Left renal cortex interstitium (tissue), 4 donors: ENCODE measurements at regions not wholly inside any gene's neighbourhood (a gene's known extent, or its start where the extent isn't known, plus 50 kb on each side); places are given as distances from the start of the nearest gene placed in this dataset.

Experiments used
- DNase-seq, 4 donors: peaks; one replicate each; pipeline ENCODE4 v3.0.0-alpha.2; 2013; ENCODE audit warnings: low read depth in 4 of 4, low spot score in 2 of 4, missing footprints in 1 of 4

GRCh38 chr11:11081776-11082175 lies 223.9 kb upstream of the ZBED5 start:
- no peak for DNase-seq

- DNase-seq = no peak
Measured at GRCh38 chr11:11081288-11081687, 223.4 kb upstream of the ZBED5 start.

- DNase-seq = no peak
Measured at GRCh38 chr11:11078344-11079086, 220.7 kb upstream of the ZBED5 start.

- DNase-seq = no peak
Measured at GRCh38 chr11:11077898-11078297, 220.0 kb upstream of the ZBED5 start.

DNA sequence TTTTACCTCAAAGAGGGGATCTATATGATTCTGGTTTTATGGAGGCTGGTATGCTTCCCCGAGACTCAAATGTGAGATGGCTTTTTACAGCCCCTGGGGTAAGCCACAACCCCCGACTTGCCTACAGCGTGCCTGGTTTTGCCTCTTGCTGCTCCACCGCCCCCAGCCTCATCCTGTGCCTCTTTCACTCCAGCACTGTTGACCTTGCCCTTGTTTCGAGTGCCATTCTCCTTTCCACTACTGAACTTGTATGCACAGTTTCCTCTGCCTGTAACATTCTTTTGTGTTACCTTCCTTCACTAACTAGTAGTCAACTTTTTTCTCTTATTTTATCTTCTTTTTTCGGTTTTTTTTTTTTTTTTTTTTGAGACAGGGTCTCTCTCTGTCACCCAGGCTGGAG lies 219.0 kb upstream of the ZBED5 start:
- DNase-seq = no peak

DNA sequence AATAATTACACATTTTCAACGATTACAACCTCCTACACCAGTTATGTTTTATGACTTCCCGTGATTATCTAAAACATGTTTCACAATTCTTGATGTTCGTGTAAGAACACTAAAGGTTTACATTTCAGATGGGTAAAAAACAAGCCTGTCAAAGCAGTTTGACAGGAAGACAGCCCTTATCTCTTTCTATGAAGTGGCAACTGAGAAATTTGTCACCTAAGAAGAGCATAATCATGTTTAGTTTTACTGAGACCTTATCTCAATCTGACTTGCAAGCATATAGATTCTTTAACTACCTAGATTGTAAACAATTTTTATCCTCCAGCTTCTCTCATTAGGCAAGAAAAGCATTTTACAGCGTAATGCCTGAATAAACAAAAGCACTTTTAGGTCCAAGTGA lies 218.4 kb upstream of the ZBED5 start:
- DNase-seq = no peak

- no peak for DNase-seq
Measured at GRCh38 chr11:11075515-11076171, 217.8 kb upstream of the ZBED5 start.

DNA sequence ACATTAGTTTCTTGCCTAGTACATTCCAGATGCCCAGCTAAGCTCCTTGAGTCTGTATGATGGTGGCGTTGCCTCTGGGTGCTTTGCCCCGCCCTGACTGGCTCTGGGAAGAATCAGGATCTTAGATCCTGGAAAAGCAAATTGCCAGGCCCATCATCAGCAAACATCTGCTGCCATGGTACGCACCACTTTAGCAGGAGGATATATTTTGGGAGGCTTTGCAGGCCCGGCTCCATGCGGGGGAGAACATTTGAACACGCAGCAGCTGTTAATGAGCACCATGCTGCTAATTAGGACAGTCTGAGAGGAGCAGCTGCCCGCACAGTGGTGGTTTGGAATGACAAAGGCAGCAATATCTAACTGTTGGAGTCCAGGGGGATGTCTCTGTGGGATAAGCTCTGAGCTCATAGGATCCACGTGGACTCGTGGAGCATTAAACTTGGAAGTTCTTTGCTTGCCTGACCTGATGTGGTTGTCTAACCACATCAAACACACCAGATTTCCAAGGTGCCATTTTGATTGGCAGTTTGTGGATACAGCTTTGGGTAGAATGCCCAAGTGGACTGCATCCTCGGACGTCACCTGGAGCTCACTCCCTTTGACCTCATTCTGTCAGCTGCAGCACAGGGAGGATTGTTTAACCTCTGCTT lies 217.0 kb upstream of the ZBED5 start:
- no peak for DNase-seq

DNA sequence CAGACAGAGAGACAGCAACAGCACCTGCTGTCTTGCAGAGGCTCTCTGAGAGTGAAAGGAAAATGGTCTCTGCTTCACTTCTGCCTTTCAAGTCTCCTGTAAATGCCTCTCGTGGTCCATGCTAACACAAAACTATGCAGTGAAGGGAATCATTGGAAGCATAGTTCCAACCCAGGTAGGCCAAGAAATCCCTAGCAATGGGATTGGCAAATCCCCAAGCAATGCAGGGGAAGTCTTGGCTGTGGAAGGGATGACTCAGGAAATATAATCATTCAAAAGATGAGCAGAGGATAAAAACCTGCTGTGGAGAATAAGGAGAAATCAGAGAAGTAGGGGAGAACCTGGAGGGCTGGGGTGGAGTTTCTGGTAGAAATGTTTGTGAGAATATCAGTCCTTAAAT lies 216.1 kb upstream of the ZBED5 start:
- no peak for DNase-seq

DNA sequence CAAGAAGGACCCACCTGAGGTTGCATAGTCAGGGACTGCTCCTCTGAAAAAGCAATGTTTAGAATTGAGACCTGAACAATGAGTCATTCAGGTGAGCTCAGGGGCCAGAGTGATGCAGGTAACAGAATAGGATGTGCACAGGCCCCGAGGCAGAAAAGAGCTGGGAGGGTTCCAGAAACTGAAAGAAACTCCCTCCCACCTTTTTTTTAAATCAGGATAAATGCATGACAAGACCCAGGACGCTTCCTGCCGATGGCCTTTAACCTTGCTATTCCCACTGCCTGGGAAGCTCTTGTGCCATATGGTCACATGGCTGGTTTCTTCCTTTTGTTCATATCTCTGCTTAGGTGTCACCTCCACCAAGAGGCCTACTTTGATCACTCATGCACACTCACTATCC lies 214.2 kb upstream of the ZBED5 start:
- no peak for DNase-seq

DNA sequence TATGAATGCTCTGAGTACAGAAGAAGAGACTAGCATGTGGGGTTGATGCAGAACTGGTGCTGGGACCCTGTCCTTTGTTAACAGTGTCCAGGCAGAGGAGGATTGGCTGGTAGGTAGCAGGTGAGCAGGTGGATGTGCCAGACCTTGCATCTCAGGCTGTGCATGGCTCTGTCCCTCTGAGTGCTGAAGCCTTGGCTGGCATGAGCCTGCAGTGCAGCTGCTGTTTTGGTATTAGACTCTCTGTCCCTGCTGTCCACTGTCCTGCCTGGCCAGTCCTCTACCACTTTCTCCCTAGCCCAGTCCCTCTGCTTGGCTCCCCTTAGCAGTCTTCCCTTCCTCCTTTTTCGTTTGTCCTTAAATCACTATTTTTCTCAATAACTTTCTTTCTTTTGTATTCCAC lies 213.6 kb upstream of the ZBED5 start:
- DNase-seq = no peak

DNA sequence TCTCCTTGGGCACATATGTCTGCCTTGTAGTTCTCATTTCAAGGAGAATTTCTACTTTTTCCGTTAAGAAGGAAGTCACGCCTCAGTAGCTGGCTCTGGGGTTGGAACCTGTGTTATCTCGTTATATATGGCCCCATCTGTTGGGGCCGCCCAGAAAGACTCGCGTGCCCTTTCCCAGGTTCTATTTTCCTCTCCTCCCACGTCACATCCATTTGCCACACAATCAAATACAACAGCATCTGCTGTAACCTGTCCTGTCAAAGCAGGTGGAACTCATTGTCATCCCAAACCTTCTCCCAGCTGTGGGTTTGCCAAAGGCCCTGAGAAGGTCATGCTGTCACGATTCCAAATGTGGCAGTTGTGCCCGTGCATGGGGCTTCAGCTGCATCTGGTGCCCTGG lies 213.1 kb upstream of the ZBED5 start:
- DNase-seq = no peak

- peak in 3 of 4 donors; percentile 26 to 39 (median 32) for DNase-seq
Measured at GRCh38 chr11:11069841-11070835, 212.3 kb upstream of the ZBED5 start.

DNA sequence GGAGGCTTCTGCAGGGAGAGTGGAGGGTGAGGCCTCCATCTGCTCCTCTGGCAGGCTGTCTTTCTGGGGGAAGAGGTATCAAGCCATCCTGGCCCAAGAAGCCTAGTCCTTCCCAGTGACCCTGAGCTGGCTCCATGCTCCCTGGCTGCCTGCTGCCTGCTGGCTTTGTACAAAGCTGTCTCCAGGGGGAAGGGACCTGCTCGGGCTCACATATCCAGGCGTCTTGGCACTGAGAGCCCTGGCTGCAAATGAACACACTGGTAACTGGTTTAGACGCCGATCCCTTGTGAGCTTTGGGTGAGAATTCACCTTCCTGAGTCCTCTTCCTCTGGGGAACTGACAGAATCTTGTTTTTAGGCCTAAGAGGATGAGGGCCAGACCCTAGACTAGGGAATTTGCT lies 210.3 kb upstream of the ZBED5 start:
- DNase-seq = no peak

GRCh38 chr11:11065396-11065795 lies 207.5 kb upstream of the ZBED5 start:
- no peak for DNase-seq

- no peak for DNase-seq
Measured at GRCh38 chr11:11057472-11057854, 199.6 kb upstream of the ZBED5 start.

DNA sequence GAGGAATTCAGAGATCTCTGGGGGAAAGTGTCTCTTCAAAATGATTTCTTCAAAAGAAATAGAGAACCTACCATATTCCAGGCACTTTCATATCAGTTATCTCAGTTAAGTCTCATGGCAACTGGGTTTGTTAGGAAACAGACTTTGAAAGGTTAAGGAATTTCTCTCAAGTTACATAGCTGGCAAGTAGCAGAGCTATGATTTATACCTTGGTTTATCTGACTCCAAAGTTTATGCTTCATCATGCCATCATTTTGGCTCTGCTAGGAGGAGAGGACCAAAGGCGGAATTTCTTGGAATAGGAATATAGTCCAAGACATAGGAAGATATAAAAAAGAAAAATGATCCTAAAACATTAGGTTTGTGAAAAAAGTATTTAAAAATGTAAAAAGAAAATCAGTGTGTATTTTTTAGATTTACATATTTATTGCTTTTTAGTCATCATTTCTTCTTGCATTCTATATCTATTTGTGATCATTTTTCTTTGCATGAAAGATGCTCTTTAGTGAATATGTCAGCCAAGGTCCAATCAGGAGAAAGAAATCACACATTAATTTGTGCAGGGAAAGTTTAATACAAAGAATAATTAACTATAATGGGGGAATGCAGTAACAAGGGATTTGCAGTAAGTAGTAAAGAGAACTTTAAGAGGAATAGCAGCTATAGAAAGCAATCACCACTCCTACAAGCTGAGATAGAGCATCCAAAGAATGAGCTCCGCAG lies 199.1 kb upstream of the ZBED5 start:
- no peak for DNase-seq

GRCh38 chr11:11056316-11056715 lies 198.5 kb upstream of the ZBED5 start:
- DNase-seq = no peak

DNA sequence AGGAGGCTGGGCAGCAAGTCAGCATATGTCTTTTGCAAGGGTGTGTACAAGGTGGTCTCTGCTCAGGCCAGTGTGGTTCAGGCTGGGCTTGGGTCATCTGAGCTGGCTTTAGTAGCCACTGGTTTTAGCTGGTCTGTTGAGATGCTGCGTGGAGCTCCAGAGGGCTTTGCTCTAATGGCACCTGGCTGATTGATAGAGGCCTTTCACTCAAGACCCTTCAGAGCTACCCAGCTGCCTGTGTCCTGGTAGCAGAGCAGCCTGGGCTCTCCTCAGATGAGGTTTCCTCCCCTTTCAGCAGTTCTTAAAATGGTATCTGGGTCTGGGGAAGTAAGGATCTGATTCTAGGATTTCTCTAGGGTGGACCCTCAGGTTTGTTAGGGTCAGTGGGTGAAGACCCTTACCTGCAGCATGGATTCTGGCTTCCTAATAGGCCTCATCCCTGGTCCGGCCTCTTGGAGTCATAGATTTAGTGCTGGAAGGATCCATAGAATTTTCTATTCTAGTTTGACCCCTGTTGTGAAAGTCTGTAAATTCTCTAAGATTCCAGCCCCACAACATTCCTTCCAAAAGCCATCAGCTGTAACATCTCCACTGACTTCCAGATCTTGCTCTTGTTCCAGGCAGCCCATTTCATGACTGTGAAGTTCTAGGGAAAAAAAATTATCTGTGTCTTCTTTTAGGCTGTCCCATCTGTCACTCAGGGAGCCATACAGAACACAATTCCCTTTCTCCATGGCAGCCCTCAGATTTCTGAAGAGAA lies 190.2 kb upstream of the ZBED5 start:
- DNase-seq = no peak
